ENCODE measurements at regions not wholly inside any gene's neighbourhood (a gene's known extent, or its start where the extent isn't known, plus 50 kb on each side); places are given as distances from the start of the nearest gene placed in this dataset.

DNA sequence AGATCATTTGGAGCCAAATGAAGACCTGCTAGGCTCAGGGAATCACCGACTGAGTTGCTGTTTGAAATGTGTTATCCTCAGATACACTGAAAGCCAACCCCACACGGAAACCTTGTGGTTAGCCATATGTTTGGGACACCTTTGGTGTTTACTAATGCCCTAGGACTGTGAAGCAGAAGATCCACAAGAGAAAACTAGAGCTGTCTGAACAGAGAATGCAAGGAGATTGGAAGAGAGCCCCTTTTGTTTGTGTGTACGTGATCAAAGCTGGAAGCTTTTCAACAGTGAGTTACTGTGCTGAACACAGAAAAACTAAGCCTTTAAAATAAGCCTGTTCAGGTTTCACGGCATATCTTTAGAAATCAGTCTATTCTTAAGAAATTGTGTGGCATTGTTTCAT, 908.2 kb upstream of the ADGRL2 start:
- DNase-seq = no peak
- no peak for ATAC-seq
- intact Hi-C loops (cut with micrococcal nuclease) = no loop called here

DNA sequence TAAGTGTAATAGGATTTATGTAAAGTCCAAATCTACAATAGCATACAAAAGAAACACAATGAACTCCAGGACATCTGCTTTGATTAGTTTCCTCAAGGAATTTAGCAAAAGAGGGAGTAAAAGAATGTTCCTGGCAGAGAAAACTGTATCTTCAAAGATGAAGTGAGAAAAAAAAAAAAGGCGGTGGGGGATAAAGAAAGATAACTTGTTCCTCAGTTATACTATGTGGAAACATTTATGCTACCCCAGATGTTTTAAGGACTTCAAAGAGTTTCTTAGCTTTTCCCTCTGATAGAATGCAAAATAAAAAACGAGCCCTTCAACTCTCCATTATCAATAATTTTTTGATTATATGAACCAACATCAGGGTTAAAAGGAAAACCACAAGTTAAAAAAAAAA, 908.9 kb upstream of the ADGRL2 start:
- ATAC-seq (no peak), DNase-seq (no peak)
- intact Hi-C loops (cut with micrococcal nuclease) = no loop called here

GRCh38 chr1:80882553-80882952, 918.2 kb upstream of the ADGRL2 start:
- ATAC-seq = no peak
- no peak for DNase-seq
- intact Hi-C loops (cut with micrococcal nuclease) = no loop called here

GRCh38 chr1:80878343-80878742, 922.4 kb upstream of the ADGRL2 start:
- no peak for ATAC-seq
- intact Hi-C loops (cut with micrococcal nuclease) = no loop called here

GRCh38 chr1:80876035-80876434, 924.7 kb upstream of the ADGRL2 start:
- ATAC-seq = no peak
- intact Hi-C loops (cut with micrococcal nuclease) = no loop called here
- DNase-seq = no peak

More at GRCh38 chr1:80878343-80878742, 922.4 kb upstream of the ADGRL2 start:
- DNase-seq = no peak

DNA sequence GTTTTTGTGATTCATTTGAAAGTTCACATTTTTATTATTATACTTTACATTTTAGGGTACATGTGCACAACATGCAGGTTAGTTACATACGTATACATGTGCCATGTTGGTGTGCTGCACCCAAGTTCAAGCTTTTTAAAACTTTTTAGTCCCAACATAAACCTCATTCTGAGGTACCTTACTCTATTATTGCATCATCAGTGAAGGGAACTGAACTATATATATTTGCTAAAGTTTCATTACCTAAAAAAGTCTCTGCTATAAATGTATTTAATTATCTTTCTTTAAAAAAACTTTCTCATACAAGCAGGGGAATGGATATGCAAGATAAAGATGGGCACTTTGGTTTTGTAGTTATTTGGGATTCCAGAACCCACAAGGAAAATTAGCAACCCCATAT, 931.4 kb upstream of the ADGRL2 start:
- intact Hi-C loops (cut with micrococcal nuclease) = no loop called here

DNA sequence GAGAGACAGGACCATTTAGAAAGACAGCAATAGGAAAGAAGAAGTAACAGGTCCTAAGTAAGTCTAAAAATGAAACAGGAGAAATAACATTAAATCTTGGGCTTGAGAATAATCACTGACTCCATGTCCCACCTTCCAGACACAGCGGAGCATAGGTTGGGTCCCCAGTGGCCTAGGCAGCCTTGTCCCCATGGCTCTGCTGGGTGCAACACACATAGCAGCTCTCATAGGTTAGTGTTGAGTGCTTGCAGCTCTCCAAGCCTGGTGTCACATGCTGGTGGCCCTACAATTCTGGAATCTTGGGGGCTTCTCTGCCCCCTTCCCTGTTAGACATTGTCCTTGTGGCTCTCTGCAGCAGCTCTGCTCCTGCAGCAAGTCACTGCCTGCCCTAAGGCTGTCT, 952.8 kb upstream of the ADGRL2 start:
- ATAC-seq = no peak
- DNase-seq = no peak
- intact Hi-C loops (cut with micrococcal nuclease) = no loop called here

More for the DNA sequence above, 931.4 kb upstream of the ADGRL2 start:
- ATAC-seq = no peak
- DNase-seq = no peak

DNA sequence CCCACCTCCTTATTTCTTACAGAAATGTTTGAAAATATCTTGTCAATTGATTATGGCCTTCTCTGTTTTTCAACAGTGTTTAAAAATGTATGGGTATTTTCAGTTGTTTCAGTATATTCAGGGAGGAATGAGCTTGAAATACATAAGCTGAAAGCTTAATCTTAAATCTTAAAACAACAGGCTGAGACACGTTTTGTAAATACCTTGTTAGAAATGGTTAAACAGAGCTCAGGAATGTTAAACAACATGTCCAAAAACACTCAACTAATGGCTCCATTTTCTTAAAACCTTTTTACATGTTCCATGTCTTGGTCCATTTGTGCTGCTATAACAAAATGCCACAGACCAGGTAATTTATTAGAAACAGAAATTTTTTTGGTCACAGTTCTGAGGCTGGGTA, 953.8 kb upstream of the ADGRL2 start:
- ATAC-seq (no peak), DNase-seq (no peak)
- intact Hi-C loops (cut with micrococcal nuclease) = no loop called here

DNA sequence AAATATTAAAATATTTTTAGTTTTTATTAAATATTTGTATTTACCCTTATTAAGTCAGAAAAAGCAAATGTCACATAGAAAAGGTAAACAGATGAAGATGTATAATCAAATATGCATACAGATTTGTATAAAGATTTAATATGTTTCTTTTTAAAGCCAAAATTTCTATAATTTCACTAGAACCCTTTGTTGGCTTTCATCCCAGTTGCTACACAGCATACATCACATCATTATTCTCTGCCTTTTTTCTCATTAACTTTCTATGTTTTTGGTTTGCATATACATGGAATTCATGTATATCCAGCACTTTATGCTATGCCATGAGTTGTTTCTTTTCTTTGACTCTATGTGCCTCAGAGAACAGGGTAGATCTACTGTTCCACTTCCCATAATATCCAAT, 957.9 kb upstream of the ADGRL2 start:
- ATAC-seq (no peak), DNase-seq (no peak)
- intact Hi-C loops (cut with micrococcal nuclease) = no loop called here

- no peak for ATAC-seq
- no peak for DNase-seq
- intact Hi-C loops (cut with micrococcal nuclease) = no loop called here
These were observed 959.5 kb upstream of the ADGRL2 start for GRCh38 chr1:80841261-80841660.

DNA sequence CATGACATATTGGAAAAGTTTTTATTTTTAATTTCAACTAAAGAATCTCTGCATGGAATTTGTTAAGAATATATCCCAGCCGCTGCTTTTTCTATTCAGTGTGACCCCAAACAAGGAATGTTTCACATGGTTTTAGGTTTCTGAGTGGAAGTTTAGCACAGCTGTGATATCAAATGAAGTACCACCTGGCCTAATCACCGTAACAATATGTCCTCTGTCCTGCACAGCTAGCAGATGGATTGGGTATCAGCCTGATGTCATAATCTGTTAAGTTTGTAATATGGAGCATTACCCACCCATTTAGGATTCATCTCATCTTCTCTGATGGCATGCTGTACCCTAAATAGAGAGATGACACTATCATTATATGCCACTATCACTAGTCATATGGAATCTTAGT, 963.7 kb upstream of the ADGRL2 start:
- DNase-seq (no peak), ATAC-seq (no peak)
- intact Hi-C loops (cut with micrococcal nuclease) = no loop called here

DNA sequence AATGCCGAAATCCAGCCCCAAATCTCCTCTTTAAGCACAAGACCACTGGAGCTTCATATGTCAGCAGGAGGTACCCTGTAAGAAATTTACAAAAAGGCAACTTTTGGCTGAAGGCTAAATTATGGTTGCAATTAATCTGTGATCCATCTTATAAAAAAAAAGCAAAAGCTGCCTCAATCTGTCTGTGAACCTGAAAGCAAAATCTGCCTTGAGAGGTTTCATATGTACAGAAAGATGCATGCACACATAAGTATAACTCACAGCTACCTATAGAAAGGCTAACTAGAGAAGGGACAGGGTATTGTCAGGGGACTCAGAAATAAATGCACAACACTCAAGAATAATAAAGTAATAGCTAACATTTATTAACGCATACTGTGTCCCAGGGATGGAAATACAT, 964.2 kb upstream of the ADGRL2 start:
- intact Hi-C loops (cut with micrococcal nuclease) = no loop called here
- no peak for ATAC-seq

DNA sequence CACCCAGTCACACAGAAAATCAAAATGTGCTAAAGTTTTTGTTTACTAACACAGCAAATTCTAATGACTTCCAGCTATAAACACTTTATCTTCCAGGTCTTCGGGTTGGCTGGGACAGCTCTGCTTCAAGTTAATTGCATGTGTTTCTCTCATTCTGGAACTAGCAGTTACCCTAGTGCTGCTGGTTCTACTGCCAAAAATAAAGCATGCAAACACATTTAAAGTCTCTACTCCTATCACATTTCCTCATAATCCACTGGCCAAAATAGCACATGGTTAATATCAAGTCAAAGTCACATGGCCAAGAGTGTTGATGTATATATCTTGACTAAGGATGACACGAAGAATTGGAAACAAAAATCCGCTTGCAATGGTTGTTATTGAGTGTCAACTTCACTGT, 973.1 kb upstream of the ADGRL2 start:
- DNase-seq (no peak), ATAC-seq (no peak)
- intact Hi-C loops (cut with micrococcal nuclease) = no loop called here

More for the DNA sequence above, 964.2 kb upstream of the ADGRL2 start:
- DNase-seq = no peak

- intact Hi-C loops (cut with micrococcal nuclease) = no loop called here
- ATAC-seq = no peak
These were observed 975.7 kb upstream of the ADGRL2 start for GRCh38 chr1:80825067-80825466.

DNA sequence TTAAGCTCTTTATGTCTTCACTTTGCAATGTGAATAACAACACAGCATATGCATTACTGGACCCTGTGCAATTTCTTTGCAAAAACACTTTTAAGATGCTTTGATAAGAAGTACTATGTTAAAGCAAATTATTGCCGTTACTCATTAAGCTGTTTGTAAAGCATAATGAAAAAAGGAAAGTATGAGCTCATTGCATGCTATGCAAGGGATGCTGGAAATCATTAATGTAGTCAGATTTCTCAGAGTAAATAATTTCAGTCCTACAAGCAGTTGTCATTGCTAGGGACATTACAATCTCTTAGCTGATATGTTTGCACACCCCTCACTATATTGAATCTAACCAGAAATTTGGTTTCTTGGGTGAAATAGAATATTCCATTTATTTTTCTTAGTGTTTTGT, 982.5 kb upstream of the ADGRL2 start:
- intact Hi-C loops (cut with micrococcal nuclease) = no loop called here
- DNase-seq = no peak

More at GRCh38 chr1:80825067-80825466, 975.7 kb upstream of the ADGRL2 start:
- DNase-seq = no peak

DNA sequence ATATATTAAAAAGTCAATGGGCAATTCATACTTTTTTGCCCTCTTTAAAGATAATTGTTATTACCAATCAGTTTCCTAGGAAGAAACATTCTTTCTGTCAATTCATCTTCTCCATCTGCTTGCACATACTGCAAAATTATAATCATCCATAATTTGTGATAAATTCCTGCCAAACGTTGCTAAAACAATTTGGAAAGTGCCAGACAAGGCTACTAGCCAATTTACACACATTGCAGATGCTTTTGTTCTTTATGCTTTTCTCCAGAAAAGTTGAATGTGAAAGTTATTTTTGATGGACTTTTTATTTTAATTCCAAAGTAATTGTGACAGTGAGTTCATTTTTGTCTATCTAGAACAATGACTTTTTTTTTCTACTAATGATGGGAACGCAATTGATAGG, 992.8 kb upstream of the ADGRL2 start:
- DNase-seq = no peak
- intact Hi-C loops (cut with micrococcal nuclease) = no loop called here
- ATAC-seq = no peak

More for the DNA sequence above, 982.5 kb upstream of the ADGRL2 start:
- ATAC-seq = no peak

GRCh38 chr1:80806431-80806830, 994.3 kb upstream of the ADGRL2 start:
- ATAC-seq (no peak), DNase-seq (no peak)
- intact Hi-C loops (cut with micrococcal nuclease) = no loop called here

GRCh38 chr1:80801695-80802094, 999.0 kb upstream of the ADGRL2 start:
- ATAC-seq = no peak
- intact Hi-C loops (cut with micrococcal nuclease) = no loop called here
- DNase-seq = no peak

DNA sequence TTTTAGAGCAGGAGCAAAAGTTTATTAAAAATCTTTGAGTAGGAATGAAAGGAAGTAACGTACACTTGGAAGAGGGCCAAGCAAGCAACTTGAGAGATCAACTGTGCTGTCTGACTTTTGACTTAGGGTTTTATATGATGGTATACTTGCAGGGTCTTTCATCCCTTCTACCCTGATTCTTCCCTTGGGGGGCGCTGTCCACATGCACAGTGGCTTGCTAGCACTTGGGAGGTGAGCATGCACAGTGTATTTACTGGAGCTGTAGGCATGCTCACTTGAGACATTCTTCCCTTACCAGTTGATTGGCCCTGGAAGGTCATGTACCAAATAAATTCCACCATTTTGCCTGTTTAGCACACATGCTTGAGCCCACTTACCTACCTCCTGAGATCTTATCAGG, 1001.3 kb upstream of the ADGRL2 start:
- intact Hi-C loops (cut with micrococcal nuclease) = no loop called here
- ATAC-seq (no peak), DNase-seq (no peak)

- no peak for ATAC-seq
- intact Hi-C loops (cut with micrococcal nuclease) = no loop called here
- no peak for DNase-seq
These were observed 1021.5 kb upstream of the ADGRL2 start for GRCh38 chr1:80779275-80779674.

GRCh38 chr1:80778094-80778840, 1022.5 kb upstream of the ADGRL2 start:
- intact Hi-C loops (cut with micrococcal nuclease) = no loop called here
- no peak for ATAC-seq
- no peak for DNase-seq

- ATAC-seq = no peak
- no peak for DNase-seq
- intact Hi-C loops (cut with micrococcal nuclease) = no loop called here
These were observed 1024.5 kb upstream of the ADGRL2 start for GRCh38 chr1:80776266-80776665.

Measured in left ventricle myocardium superior (tissue), 1 donor.